HG03378 (cell line): ENCODE measurements at regions not wholly inside any gene's neighbourhood (a gene's known extent, or its start where the extent isn't known, plus 50 kb on each side); places are given as distances from the start of the nearest gene placed in this dataset.
"Not testable (repeated sequence)": the region's sequence is repeated elsewhere in the genome, so short reads cannot be mapped to it uniquely, and the experiment has no call there.

Experiments used
- ATAC-seq: cut with Tn5 transposase; IDR thresholded peaks from one replicate; pipeline ENCODE4 v1.9.1; 2021; ENCODE audit warnings: mild to moderate bottlenecking, moderate library complexity; ENCODE audit not compliant: unreplicated experiment

GRCh38 chr12:39699079-39699478 is 79.5 kb upstream of the ABCD2 start:
- ATAC-seq, result not testable (repeated sequence)

GRCh38 chr12:39697108-39697507 is 77.5 kb upstream of the ABCD2 start:
- no peak for ATAC-seq

- ATAC-seq, result peak; percentile 81
Measured at GRCh38 chr12:39692258-39692853, 72.8 kb upstream of the ABCD2 start.

- no peak for ATAC-seq
Measured at GRCh38 chr12:39685854-39686657, 66.5 kb upstream of the ABCD2 start.

GRCh38 chr12:39682689-39683477 is 63.3 kb upstream of the ABCD2 start:
- ATAC-seq, result peak; percentile 71

GRCh38 chr12:39675263-39675662 is 55.7 kb upstream of the ABCD2 start:
- ATAC-seq, result no peak

GRCh38 chr12:39672976-39673375 is 53.4 kb upstream of the ABCD2 start:
- no peak for ATAC-seq

- no peak for ATAC-seq
Measured at GRCh38 chr12:39671898-39672875, 52.6 kb upstream of the ABCD2 start.

- not testable (repeated sequence) for ATAC-seq
Measured at GRCh38 chr12:39669539-39669938, 49.9 kb upstream of the ABCD2 start.
